ENCODE measurements at regions not wholly inside any gene's neighbourhood (a gene's known extent, or its start where the extent isn't known, plus 50 kb on each side); places are given as distances from the start of the nearest gene placed in this dataset.

GRCh38 chr13:53204598-53204997, 176.0 kb downstream of the OLFM4 start:
- H3K9me3 ChIP-seq (replicated peaks) = no peaks in the 10 kb centered on the region
- no peaks in the 10 kb centered on the region for H3K36me3 ChIP-seq
- no peak overlapping the region for H3K4me3 ChIP-seq
- H3K27ac ChIP-seq = no peak overlapping the region
- no peaks in the 10 kb centered on the region for H3K4me1 ChIP-seq
- DNase-seq = no peak
- H3K27me3 ChIP-seq = no peaks in the 10 kb centered on the region

- no peaks in the 10 kb centered on the region for H3K9me3 ChIP-seq (replicated peaks)
- peak in 1 of 2 experiments; percentile 22 for DNase-seq
Observed at GRCh38 chr13:53206455-53206854, 177.8 kb downstream of the OLFM4 start.

GRCh38 chr13:53207556-53207955, 178.9 kb downstream of the OLFM4 start:
- H3K36me3 ChIP-seq = no peaks in the 10 kb centered on the region
- no peak overlapping the region for H3K27ac ChIP-seq
- no peaks in the 10 kb centered on the region for H3K9me3 ChIP-seq (replicated peaks)
- H3K4me3 ChIP-seq = no peak overlapping the region
- no peaks in the 10 kb centered on the region for H3K4me1 ChIP-seq
- no peak for DNase-seq
- H3K27me3 ChIP-seq = no peaks in the 10 kb centered on the region

More at GRCh38 chr13:53206455-53206854, 177.8 kb downstream of the OLFM4 start:
- Histone ChIP-seq H3K4me3 (no peak overlapping the region), H3K27me3 (no peaks in the 10 kb centered on the region), H3K36me3 (no peaks in the 10 kb centered on the region), H3K4me1 (no peaks in the 10 kb centered on the region), H3K27ac (no peak overlapping the region)

GRCh38 chr13:53214433-53214832, 185.8 kb downstream of the OLFM4 start:
- no peaks in the 10 kb centered on the region for H3K4me1 ChIP-seq
- no peaks in the 10 kb centered on the region for H3K9me3 ChIP-seq (replicated peaks)
- no peak overlapping the region for H3K4me3 ChIP-seq
- DNase-seq = no peak
- peaks cover 3% of the 10 kb centered on the region; the same call in 1 of the 2 replicates for H3K27me3 ChIP-seq
- H3K36me3 ChIP-seq = no peaks in the 10 kb centered on the region
- H3K27ac ChIP-seq = no peak overlapping the region

GRCh38 chr13:53215563-53215962, 186.9 kb downstream of the OLFM4 start:
- H3K27ac ChIP-seq = no peak overlapping the region
- H3K27me3 ChIP-seq = peaks cover 3% of the 10 kb centered on the region; the same call in 1 of the 2 replicates
- H3K4me3 ChIP-seq = no peak overlapping the region
- no peak for DNase-seq
- no peaks in the 10 kb centered on the region for H3K4me1 ChIP-seq
- no peaks in the 10 kb centered on the region for H3K9me3 ChIP-seq (replicated peaks)
- no peaks in the 10 kb centered on the region for H3K36me3 ChIP-seq

- DNase-seq = no peak
- Histone ChIP-seq H3K27ac (no peak overlapping the region), H3K9me3 (replicated peaks) (no peaks in the 10 kb centered on the region), H3K36me3 (no peaks in the 10 kb centered on the region), H3K4me1 (no peaks in the 10 kb centered on the region), H3K27me3 (peaks cover 3% of the 10 kb centered on the region; the same call in 1 of the 2 replicates), H3K4me3 (no peak overlapping the region)
Observed at GRCh38 chr13:53216773-53217172, 188.2 kb downstream of the OLFM4 start.

- Histone ChIP-seq H3K4me3 (no peak overlapping the region), H3K27ac (no peak overlapping the region), H3K9me3 (replicated peaks) (no peaks in the 10 kb centered on the region), H3K4me1 (no peaks in the 10 kb centered on the region), H3K27me3 (peaks cover 3% of the 10 kb centered on the region; the same call in 1 of the 2 replicates), H3K36me3 (no peaks in the 10 kb centered on the region)
- no peak for DNase-seq
Observed at GRCh38 chr13:53217194-53217593, 188.6 kb downstream of the OLFM4 start.

- H3K27me3 ChIP-seq = peaks cover 3% of the 10 kb centered on the region; the same call in 1 of the 2 replicates
- 0 out of 2 replicates have a peak, but pooled peaks cover 3% of the 10 kb centered on the region for H3K9me3 ChIP-seq (replicated peaks)
Observed at GRCh38 chr13:53220038-53220437, 191.4 kb downstream of the OLFM4 start.

GRCh38 chr13:53237696-53238095, 209.1 kb downstream of the OLFM4 start:
- no peak overlapping the region for H3K4me3 ChIP-seq
- no peaks in the 10 kb centered on the region for H3K4me1 ChIP-seq
- H3K27ac ChIP-seq = no peak overlapping the region
- H3K27me3 ChIP-seq = peaks cover 30% of the 10 kb centered on the region
- H3K9me3 ChIP-seq (replicated peaks) = no peaks in the 10 kb centered on the region
- peak; percentile 56 to 71 for DNase-seq
- no peaks in the 10 kb centered on the region for H3K36me3 ChIP-seq

More at GRCh38 chr13:53220038-53220437, 191.4 kb downstream of the OLFM4 start:
- H3K4me1 ChIP-seq = no peaks in the 10 kb centered on the region
- H3K27ac ChIP-seq = no peak overlapping the region
- no peaks in the 10 kb centered on the region for H3K36me3 ChIP-seq
- no peak for DNase-seq
- H3K4me3 ChIP-seq = no peak overlapping the region

GRCh38 chr13:53238261-53238660, 209.6 kb downstream of the OLFM4 start:
- Histone ChIP-seq H3K27ac (no peak overlapping the region), H3K4me3 (no peak overlapping the region), H3K9me3 (replicated peaks) (no peaks in the 10 kb centered on the region), H3K36me3 (no peaks in the 10 kb centered on the region), H3K4me1 (no peaks in the 10 kb centered on the region), H3K27me3 (peaks cover 25% of the 10 kb centered on the region)
- DNase-seq = peak in 1 of 2 experiments; percentile 14

GRCh38 chr13:53240401-53241025, 211.9 kb downstream of the OLFM4 start:
- Histone ChIP-seq H3K27ac (no peak overlapping the region), H3K9me3 (replicated peaks) (no peaks in the 10 kb centered on the region), H3K36me3 (no peaks in the 10 kb centered on the region), H3K4me1 (no peaks in the 10 kb centered on the region), H3K4me3 (no peak overlapping the region), H3K27me3 (peaks cover 27% of the 10 kb centered on the region; the same call in 1 of the 2 replicates)
- no peak for DNase-seq

- Histone ChIP-seq H3K4me3 (no peak overlapping the region), H3K36me3 (no peaks in the 10 kb centered on the region), H3K27me3 (peaks cover 27% of the 10 kb centered on the region; the same call in 1 of the 2 replicates), H3K27ac (no peak overlapping the region), H3K4me1 (no peaks in the 10 kb centered on the region), H3K9me3 (replicated peaks) (no peaks in the 10 kb centered on the region)
- peak in 1 of 2 experiments; percentile 4 for DNase-seq
Observed at GRCh38 chr13:53241891-53242348, 213.3 kb downstream of the OLFM4 start.

- no peak for DNase-seq
- Histone ChIP-seq H3K27me3 (no peaks in the 10 kb centered on the region), H3K4me1 (no peaks in the 10 kb centered on the region), H3K9me3 (replicated peaks) (no peaks in the 10 kb centered on the region), H3K36me3 (no peaks in the 10 kb centered on the region), H3K27ac (no peak overlapping the region), H3K4me3 (no peak overlapping the region)
Observed at GRCh38 chr13:53249236-53249635, 220.6 kb downstream of the OLFM4 start.

- no peak overlapping the region for H3K4me3 ChIP-seq
- no peaks in the 10 kb centered on the region for H3K36me3 ChIP-seq
- H3K27ac ChIP-seq = no peak overlapping the region
- H3K4me1 ChIP-seq = no peaks in the 10 kb centered on the region
- DNase-seq = peak; percentile 39 to 85
- no peaks in the 10 kb centered on the region for H3K27me3 ChIP-seq
- no peaks in the 10 kb centered on the region for H3K9me3 ChIP-seq (replicated peaks)
Observed at GRCh38 chr13:53250272-53250875, 221.8 kb downstream of the OLFM4 start.

- H3K27me3 ChIP-seq = no peaks in the 10 kb centered on the region
- H3K27ac ChIP-seq = no peak overlapping the region
- no peaks in the 10 kb centered on the region for H3K9me3 ChIP-seq (replicated peaks)
- no peak overlapping the region for H3K4me3 ChIP-seq
- no peaks in the 10 kb centered on the region for H3K4me1 ChIP-seq
- DNase-seq = no peak
- no peaks in the 10 kb centered on the region for H3K36me3 ChIP-seq
Observed at GRCh38 chr13:53250977-53251376, 222.4 kb downstream of the OLFM4 start.
